ENCODE measurements at regions not wholly inside any gene's neighbourhood (a gene's known extent, or its start where the extent isn't known, plus 50 kb on each side); places are given as distances from the start of the nearest gene placed in this dataset.

GRCh38 chr14:96711559-96712267 is 85.5 kb upstream of the VRK1 start:
- no peak for TF ChIP-seq CTCF (IDR thresholded peaks at IDR 0.05)
- TF ChIP-seq ZFX (IDR thresholded peaks at IDR 0.05; ENCODE audit: borderline replicate concordance): no peak

Data from 22Rv1 (cell line).